ENCODE measurements at regions not wholly inside any gene's neighbourhood (a gene's known extent, or its start where the extent isn't known, plus 50 kb on each side); places are given as distances from the start of the nearest gene placed in this dataset.

DNA sequence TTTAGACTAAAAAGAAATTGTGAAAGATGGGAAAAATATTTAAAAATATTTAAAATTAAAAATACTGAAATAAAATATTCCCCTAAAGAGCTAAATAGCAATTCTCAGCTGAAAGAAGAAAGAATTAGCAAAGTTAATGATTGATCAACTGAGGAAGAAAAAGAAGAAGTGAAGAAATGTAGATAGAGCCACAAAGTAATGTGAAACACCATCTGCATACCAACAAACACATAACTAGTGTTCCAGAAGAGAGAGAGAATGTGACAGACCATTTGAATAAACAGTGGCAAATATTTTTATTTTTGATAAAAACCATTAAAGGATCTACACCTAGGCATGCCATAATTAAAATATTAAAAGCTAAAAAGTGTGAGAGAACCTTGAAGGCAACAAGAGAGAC is 784.5 kb upstream of the ZWINT start:
- no peak for DNase-seq (ENCODE audit: low read depth)
- H3K4me3 ChIP-seq (ENCODE audit: low read length) = no peak overlapping the region
- TF ChIP-seq, protein P1, sequence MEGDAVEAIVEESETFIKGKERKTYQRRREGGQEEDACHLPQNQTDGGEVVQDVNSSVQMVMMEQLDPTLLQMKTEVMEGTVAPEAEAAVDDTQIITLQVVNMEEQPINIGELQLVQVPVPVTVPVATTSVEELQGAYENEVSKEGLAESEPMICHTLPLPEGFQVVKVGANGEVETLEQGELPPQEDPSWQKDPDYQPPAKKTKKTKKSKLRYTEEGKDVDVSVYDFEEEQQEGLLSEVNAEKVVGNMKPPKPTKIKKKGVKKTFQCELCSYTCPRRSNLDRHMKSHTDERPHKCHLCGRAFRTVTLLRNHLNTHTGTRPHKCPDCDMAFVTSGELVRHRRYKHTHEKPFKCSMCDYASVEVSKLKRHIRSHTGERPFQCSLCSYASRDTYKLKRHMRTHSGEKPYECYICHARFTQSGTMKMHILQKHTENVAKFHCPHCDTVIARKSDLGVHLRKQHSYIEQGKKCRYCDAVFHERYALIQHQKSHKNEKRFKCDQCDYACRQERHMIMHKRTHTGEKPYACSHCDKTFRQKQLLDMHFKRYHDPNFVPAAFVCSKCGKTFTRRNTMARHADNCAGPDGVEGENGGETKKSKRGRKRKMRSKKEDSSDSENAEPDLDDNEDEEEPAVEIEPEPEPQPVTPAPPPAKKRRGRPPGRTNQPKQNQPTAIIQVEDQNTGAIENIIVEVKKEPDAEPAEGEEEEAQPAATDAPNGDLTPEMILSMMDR (conservative IDR thresholded peaks at IDR 0.05; ENCODE audit: low read depth, low read length) = no peak

DNA sequence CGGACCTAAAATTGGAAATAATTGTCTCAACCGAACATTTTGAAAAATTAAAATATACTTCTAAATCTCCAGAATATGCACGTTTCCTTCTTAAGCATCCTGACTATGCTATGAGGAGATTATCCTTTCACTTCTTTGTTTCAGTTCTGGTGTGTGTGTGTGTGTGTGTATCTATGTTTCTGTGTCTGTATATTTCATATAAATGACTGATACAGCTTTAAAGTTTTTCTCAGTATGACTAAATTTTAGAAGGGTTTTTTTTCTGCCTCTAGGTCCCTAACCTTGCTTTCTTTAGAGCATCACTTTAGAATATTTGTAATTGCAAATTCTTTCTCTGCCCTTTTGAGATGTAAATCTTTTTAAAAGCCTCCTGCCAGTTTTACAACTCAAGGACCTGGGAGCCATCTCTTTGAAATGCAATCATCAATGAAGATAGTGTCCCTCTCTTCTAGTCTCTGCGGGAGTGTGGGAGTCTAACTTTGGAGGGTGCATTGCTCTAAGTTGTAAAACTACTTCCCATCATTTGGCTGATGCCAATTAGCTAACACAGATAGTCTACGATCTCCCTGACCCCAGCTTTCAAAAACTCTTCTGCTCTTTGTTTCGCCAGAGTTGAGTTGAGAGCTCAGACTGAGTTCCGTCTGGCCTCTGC is 782.0 kb upstream of the ZWINT start:
- DNase-seq (ENCODE audit: low read depth) = no peak
- TF ChIP-seq, protein P1 (conservative IDR thresholded peaks at IDR 0.05; ENCODE audit: low read depth, low read length) = no peak
- H3K4me3 ChIP-seq (ENCODE audit: low read length) = no peak overlapping the region

DNA sequence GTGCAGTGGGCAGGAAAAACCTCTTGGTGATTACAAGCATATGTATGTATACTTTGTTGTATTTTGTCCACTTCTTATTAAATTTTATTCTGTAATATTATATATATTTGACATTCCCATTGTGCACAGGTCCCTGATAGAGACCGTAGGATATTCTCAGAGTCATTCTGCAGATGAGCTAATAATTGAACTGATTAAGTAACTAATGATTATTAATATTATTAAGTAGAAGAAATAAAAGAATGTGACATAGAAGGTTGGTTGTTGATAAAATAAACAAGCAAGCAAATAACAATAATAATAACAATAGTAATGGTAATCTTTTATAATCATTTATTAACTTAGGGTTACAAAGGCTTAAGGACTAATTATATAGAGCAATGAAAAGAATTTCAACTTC is 780.6 kb upstream of the ZWINT start:
- TF ChIP-seq, protein P1 (conservative IDR thresholded peaks at IDR 0.05; ENCODE audit: low read depth, low read length) = no peak
- DNase-seq (ENCODE audit: low read depth) = no peak
- no peak overlapping the region for H3K4me3 ChIP-seq (ENCODE audit: low read length)

DNA sequence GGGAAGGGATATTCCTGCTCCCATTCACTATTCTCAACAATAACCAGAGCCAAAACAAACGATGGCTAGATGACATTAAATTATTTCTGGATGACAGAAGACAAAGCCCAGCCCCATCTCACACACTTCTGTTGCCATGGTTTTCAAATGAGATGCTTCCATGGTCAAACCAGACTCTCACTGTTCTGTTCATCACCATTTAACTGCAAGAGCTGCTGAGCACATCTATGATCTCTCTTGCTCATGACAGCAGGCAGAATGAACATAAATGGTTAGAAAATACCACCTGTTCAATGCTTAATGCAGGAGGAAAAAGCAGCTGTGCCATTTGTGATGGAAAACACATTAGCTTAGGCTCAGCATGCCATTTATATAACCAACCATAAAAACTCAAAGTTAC is 758.6 kb upstream of the ZWINT start:
- DNase-seq (ENCODE audit: low read depth) = no peak
- H3K4me3 ChIP-seq (ENCODE audit: low read length) = no peak overlapping the region
- TF ChIP-seq, protein P1 (conservative IDR thresholded peaks at IDR 0.05; ENCODE audit: low read depth, low read length) = no peak

DNA sequence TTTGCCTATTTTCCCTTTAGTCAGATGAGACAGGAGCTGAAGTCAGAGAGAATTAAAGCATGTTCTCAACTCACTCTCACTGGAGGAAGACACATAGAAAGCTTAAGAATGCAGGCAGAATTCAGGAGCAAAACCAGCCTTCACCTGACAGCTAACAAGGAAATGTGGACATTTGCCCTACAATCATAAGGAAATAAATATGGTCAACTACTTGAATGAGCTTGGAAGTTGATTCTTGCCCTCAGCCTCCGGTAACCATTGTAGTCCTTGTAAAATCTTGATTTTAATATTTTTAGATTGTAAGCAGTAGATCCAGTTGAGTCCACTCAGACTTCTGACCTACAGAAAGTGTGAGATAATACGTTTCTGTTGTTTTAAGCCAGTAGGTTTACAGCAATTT is 752.5 kb upstream of the ZWINT start:
- TF ChIP-seq, protein P1 (conservative IDR thresholded peaks at IDR 0.05; ENCODE audit: low read depth, low read length) = no peak
- DNase-seq (ENCODE audit: low read depth) = no peak
- no peak overlapping the region for H3K4me3 ChIP-seq (ENCODE audit: low read length)

DNA sequence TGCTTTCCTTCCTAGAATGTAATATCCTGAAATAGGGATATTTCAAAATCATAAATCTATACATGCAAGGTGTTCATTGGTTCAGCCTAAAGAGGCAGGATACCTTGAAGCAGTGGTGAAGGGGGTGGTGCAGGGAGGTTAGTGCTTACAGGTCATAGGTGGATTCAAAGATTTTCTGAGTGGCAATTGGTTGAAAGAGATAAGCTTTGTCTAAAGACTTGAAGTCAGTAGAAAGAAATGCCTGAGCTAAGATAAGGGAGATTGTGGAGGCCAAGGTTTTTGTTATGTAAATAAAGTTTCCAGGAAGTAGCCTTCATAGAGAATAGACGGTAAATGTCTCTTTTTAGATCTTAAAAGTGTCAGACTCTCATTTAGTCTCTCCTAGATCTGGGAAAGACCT is 741.2 kb upstream of the ZWINT start:
- H3K4me3 ChIP-seq (ENCODE audit: low read length) = no peak overlapping the region
- TF ChIP-seq, protein P1 (conservative IDR thresholded peaks at IDR 0.05; ENCODE audit: low read depth, low read length) = no peak
- no peak for DNase-seq (ENCODE audit: low read depth)

DNA sequence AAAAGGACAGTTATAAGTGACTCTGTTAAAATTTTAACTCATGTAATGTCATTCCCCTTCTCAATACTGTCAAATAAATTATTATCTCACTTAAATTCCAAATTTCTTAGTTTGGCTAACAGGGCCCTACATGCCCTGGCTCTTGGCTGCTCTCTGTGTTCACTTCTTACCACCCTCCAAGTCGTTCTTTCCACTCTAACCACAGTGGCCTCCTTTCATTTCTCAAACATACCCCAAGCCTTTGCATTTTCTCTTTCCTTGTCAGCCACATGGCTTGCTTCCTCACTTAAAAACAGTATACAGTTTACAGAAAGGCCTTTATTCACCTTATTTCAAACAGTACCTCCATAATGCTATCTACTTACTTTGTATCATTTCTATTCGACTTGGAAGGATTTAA is 737.1 kb upstream of the ZWINT start:
- H3K4me3 ChIP-seq (ENCODE audit: low read length) = no peak overlapping the region
- no peak for DNase-seq (ENCODE audit: low read depth)
- TF ChIP-seq, protein P1 (conservative IDR thresholded peaks at IDR 0.05; ENCODE audit: low read depth, low read length) = no peak
